OCI-LY7 (cell line): ENCODE measurements at regions not wholly inside any gene's neighbourhood (a gene's known extent, or its start where the extent isn't known, plus 50 kb on each side); places are given as distances from the start of the nearest gene placed in this dataset.

Source experiments
- BruUV-seq: library from RNA; stranded (reverse); fragments of 400-500 nt; replicated peaks from 2 replicates; lab custom pipeline; 2021; lab: Mats Ljungman, UMichigan
- CTCF ChIA-PET: fragments of 300-600 bp; sonication (Branson Sonifier 250); formaldehyde crosslinking; loops from one replicate; lab custom pipeline; 2022; ENCODE audit warnings: antibody characterized with exemption; ENCODE audit not compliant: unreplicated experiment; lab: Charles Lee
- POLR2A ChIA-PET: fragments of 300-600 bp; sonication (Branson Sonifier 250); formaldehyde crosslinking; loops from one replicate; lab custom pipeline; 2022; ENCODE audit warnings: antibody characterized with exemption; lab: Charles Lee
- DNase-seq: peaks from one replicate; pipeline ENCODE4 v3.0.0-alpha.2; 2015; ENCODE audit warnings: low spot score
- H2AFZ ChIP-seq: fragments of 200-600 bp; sonication (generic), shearing (Covaris generic); 2 replicates; pipeline ENCODE4 v1.6.1; 2014; ENCODE audit warnings: mild to moderate bottlenecking, antibody characterized with exemption, low read length, moderate library complexity
- H3K27ac ChIP-seq: fragments of 200-600 bp; sonication (generic); 2 replicates; pipeline ENCODE4 v1.5.1; 2014; ENCODE audit warnings: mixed run types, low read depth, mild to moderate bottlenecking, moderate library complexity, low read length, inconsistent platforms; ENCODE audit not compliant: poor library complexity, severe bottlenecking
- H3K36me3 ChIP-seq: fragments of 200-600 bp; sonication (generic); 2 replicates; pipeline ENCODE4 v1.6.1; 2014; ENCODE audit warnings: mild to moderate bottlenecking, antibody characterized with exemption, low read length, moderate library complexity, mixed read lengths; ENCODE audit not compliant: insufficient read depth
- H3K4me1 ChIP-seq: fragments of 200-600 bp; sonication (generic); 2 replicates; pipeline ENCODE4 v1.5.1; 2014; ENCODE audit warnings: mild to moderate bottlenecking, low read length; ENCODE audit not compliant: insufficient read depth, poor library complexity, severe bottlenecking
- H3K4me2 ChIP-seq: fragments of 200-600 bp; sonication (generic); 2 replicates; pipeline ENCODE4 v1.6.1; 2014; ENCODE audit warnings: mild to moderate bottlenecking, low read length
- H3K4me3 ChIP-seq: fragments of 200-600 bp; sonication (generic); 2 replicates; pipeline ENCODE4 v1.5.1; 2014; ENCODE audit warnings: mild to moderate bottlenecking, low read depth, low read length; ENCODE audit not compliant: poor library complexity, severe bottlenecking
- H3K79me2 ChIP-seq: fragments of 200-600 bp; sonication (generic); 2 replicates; pipeline ENCODE4 v1.6.1; 2016; ENCODE audit warnings: low read depth, mild to moderate bottlenecking, low read length, moderate library complexity, mixed read lengths; ENCODE audit not compliant: insufficient read depth
- H3K9me2 ChIP-seq: fragments of 200-600 bp; sonication (generic); 2 replicates; pipeline ENCODE4 v1.6.1; 2016; ENCODE audit warnings: mild to moderate bottlenecking, low read length, mixed read lengths; ENCODE audit not compliant: insufficient read depth
- H3K9me3 ChIP-seq: fragments of 200-600 bp; sonication (generic); 2 replicates; pipeline ENCODE4 v1.6.1; 2014; ENCODE audit warnings: mild to moderate bottlenecking, mixed run types, low read length, mixed read lengths
- H4K20me1 ChIP-seq: fragments of 200-600 bp; sonication (generic); 2 replicates; pipeline ENCODE4 v1.6.1; 2014; ENCODE audit warnings: mild to moderate bottlenecking, antibody characterized with exemption, low read length, moderate library complexity, mixed read lengths; ENCODE audit not compliant: insufficient read depth
- EZH2phosphoT487 ChIP-seq: fragments of 200-600 bp; sonication (generic); IDR thresholded peaks from 2 replicates; pipeline ENCODE4 v1.6.1; 2018; ENCODE audit warnings: low read depth, borderline replicate concordance, mild to moderate bottlenecking, mixed run types, antibody characterized with exemption, low read length, moderate library complexity, mixed read lengths
- intact Hi-C: fragments of 100-400 bp; cut with micrococcal nuclease; formaldehyde crosslinking; loops from one replicate; pipeline ENCODE4 v1.10.0; 2022; ENCODE audit not compliant: unreplicated experiment
- TF ChIP-seq, protein P1 (sequence below): fragments of 200-600 bp; sonication (generic); conservative IDR thresholded peaks from 2 replicates; pipeline ENCODE4 v1.5.1; 2014; ENCODE audit warnings: mild to moderate bottlenecking, antibody characterized with exemption, low read length, moderate library complexity, mixed read lengths

DNA sequence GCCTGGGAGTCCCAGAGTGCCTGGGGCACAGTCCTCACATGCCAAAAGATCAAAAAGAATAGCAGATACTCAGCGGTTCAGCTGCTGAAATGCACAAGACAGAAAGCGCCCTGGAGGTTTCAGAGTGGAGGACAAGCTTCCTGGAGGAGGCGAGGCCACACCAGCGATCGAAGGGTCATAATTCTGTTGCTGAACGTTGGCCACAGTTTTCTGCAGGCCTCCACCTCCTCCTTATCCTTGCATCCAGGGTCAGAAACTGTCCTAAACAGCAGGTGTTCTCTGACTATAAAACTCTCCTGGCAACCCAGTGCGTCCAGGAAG lies 220.3 kb upstream of the LINGO1 start:
- H3K4me2 ChIP-seq = no peak overlapping the region
- intact Hi-C loops = no loop called here
- H3K79me2 ChIP-seq = no peaks in the 10 kb centered on the region
- H2AFZ ChIP-seq = no peak overlapping the region
- H3K27ac ChIP-seq = no peak overlapping the region
- no peaks in the 10 kb centered on the region for H3K36me3 ChIP-seq
- no peaks in the 10 kb centered on the region for H4K20me1 ChIP-seq
- no peak for DNase-seq
- no peaks in the 10 kb centered on the region for H3K4me1 ChIP-seq
- H3K9me3 ChIP-seq = no peaks in the 10 kb centered on the region
- H3K4me3 ChIP-seq = no peak overlapping the region
- no peaks in the 10 kb centered on the region for H3K9me2 ChIP-seq
- BruUV-seq = no TSS peak
- CTCF ChIA-PET = no interaction called here
- TF ChIP-seq, protein P1, sequence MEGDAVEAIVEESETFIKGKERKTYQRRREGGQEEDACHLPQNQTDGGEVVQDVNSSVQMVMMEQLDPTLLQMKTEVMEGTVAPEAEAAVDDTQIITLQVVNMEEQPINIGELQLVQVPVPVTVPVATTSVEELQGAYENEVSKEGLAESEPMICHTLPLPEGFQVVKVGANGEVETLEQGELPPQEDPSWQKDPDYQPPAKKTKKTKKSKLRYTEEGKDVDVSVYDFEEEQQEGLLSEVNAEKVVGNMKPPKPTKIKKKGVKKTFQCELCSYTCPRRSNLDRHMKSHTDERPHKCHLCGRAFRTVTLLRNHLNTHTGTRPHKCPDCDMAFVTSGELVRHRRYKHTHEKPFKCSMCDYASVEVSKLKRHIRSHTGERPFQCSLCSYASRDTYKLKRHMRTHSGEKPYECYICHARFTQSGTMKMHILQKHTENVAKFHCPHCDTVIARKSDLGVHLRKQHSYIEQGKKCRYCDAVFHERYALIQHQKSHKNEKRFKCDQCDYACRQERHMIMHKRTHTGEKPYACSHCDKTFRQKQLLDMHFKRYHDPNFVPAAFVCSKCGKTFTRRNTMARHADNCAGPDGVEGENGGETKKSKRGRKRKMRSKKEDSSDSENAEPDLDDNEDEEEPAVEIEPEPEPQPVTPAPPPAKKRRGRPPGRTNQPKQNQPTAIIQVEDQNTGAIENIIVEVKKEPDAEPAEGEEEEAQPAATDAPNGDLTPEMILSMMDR = no peak
- TF ChIP-seq EZH2phosphoT487 = no peak
- POLR2A ChIA-PET = no interaction called here

DNA sequence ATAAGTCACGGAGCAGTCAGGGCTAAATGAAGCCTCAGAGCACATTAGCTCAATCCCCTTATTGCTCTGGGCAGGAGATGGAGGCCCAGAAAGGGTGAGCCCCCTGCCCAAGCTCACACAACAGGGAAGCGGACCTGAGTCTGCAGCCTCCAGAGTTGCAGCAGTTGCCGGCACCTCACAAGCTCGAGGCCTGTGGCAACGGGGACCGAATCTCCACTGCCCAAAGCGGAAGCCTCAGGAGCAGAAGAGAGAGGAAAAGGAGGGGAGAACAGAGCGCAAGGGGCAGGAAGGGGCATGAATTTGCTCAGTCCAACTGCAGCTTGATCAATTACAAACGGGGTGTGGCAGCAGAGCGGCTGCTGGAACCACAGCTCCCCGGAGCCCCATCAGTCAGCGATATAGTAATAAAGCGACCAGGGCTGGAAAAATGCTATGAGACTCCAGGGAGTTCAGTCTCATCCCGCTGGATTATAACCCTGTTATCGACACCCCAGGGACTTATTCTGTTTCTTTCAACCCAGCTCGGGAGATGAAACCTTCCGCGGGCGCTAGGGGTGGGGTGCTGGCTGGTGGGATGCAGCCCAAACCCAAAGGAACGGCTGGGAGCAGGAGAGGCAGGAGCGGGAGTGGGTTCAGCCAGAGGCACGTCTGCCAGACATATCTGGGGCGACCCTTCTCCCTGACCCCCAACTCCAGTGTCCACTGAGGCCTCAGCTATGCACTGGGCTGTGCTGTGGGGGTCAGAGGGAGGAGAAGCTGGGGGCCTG lies 219.7 kb upstream of the LINGO1 start:
- H3K79me2 ChIP-seq = no peaks in the 10 kb centered on the region
- no TSS peak for BruUV-seq
- ChIA-PET CTCF (no interaction called here), POLR2A (no interaction called here)
- intact Hi-C loops = no loop called here
- H4K20me1 ChIP-seq = no peaks in the 10 kb centered on the region
- no peak overlapping the region for H3K4me3 ChIP-seq
- H3K4me2 ChIP-seq = no peak overlapping the region
- H3K9me2 ChIP-seq = no peaks in the 10 kb centered on the region
- H3K4me1 ChIP-seq = no peaks in the 10 kb centered on the region
- DNase-seq = no peak
- H2AFZ ChIP-seq = no peak overlapping the region
- no peak for TF ChIP-seq EZH2phosphoT487
- TF ChIP-seq, protein P1 = no peak
- no peaks in the 10 kb centered on the region for H3K9me3 ChIP-seq
- no peak overlapping the region for H3K27ac ChIP-seq
- H3K36me3 ChIP-seq = no peaks in the 10 kb centered on the region

DNA sequence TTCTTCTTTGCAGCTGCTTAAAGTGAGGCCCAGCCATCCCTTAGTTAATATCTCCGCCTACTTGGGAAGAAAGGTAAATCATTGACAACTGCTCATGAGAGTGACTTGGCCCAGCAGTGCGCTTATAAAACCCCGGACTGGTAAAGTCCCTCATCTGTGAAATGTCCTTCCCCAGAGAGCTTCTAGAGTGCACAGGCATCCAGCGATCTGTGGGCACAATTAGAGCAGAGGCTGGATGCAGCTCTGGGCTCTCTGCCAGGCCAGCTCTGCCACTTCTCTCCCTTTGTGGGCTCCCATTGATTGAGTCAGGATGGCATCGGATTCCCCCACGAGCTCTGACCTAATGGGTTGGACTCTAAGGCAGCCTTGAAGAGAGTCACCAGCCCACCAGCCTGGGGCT lies 219.0 kb upstream of the LINGO1 start:
- Histone ChIP-seq H3K9me3 (no peaks in the 10 kb centered on the region), H3K4me1 (no peaks in the 10 kb centered on the region), H3K4me2 (no peak overlapping the region), H3K27ac (no peak overlapping the region), H4K20me1 (no peaks in the 10 kb centered on the region), H2AFZ (no peak overlapping the region), H3K9me2 (no peaks in the 10 kb centered on the region), H3K36me3 (no peaks in the 10 kb centered on the region), H3K79me2 (no peaks in the 10 kb centered on the region), H3K4me3 (no peak overlapping the region)
- POLR2A ChIA-PET = no interaction called here
- no peak for TF ChIP-seq EZH2phosphoT487
- TF ChIP-seq, protein P1 = no peak
- intact Hi-C loops = no loop called here
- BruUV-seq = no TSS peak
- no peak for DNase-seq
- CTCF ChIA-PET = no interaction called here
